GM18520 (cell line): ENCODE measurements at regions not wholly inside any gene's neighbourhood (a gene's known extent, or its start where the extent isn't known, plus 50 kb on each side); places are given as distances from the start of the nearest gene placed in this dataset.
"Not testable (repeated sequence)": the region's sequence is repeated elsewhere in the genome, so short reads cannot be mapped to it uniquely, and the experiment has no call there.

Experiments used
- ATAC-seq: cut with Tn5 transposase; IDR thresholded peaks from one replicate; pipeline ENCODE4 v1.9.1; 2021; ENCODE audit not compliant: unreplicated experiment

DNA sequence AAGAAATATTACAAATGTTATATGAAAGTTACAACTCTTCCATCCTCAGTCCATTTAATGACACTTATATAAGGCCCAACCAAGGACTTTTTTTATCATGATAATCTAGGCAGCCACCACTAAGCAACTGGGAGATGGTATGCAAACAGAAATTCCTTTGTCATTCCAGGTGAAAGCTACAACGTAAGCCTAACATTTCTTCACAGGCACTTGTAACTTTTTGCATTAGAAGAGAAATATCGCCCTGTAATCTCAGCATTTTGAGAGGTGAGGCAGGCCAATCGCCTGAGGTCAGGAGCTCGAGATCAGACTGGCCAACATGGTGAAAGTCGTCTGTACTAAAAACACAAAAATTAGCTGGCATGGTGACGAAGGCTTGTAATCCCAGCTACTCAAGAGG lies 581.2 kb upstream of the SLC8A1 start:
- no peak for ATAC-seq

DNA sequence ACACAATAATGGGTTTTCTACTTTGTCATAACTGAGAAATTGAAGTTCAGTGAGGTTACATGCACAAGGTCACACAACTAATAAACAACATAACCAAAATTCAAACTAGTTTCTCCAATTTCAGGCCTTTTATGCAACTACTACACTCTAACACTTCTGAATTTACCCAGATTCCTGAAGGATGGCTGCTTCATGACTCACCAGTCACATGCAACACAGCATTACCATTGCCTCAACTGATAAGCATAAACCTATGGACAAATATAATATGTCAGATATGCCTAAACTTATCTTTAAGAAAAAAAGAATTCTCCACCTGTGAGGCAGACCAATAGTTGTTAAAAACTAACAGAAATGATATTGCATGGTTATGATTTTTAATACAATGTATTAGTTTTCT lies 586.5 kb upstream of the SLC8A1 start:
- ATAC-seq, result no peak

DNA sequence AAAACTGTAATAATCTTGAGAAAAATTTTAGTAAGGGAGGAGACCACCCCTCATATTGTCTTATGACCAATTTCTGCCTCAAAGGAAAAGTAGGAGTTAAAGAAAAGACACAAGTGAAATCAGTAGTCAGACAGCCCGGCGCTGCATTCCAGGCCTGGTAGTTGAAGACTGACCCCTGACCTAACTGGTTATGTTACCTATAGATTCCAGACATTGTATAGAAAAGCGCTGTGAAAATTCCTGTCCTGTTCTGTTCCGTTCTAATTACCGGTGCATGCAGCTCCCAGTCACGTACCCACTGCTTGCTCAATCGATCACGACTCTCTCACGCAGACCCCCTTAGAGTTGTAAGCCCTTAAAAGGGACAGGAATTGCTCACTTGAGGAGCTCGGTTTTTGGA lies 587.9 kb upstream of the SLC8A1 start:
- ATAC-seq, result not testable (repeated sequence)

DNA sequence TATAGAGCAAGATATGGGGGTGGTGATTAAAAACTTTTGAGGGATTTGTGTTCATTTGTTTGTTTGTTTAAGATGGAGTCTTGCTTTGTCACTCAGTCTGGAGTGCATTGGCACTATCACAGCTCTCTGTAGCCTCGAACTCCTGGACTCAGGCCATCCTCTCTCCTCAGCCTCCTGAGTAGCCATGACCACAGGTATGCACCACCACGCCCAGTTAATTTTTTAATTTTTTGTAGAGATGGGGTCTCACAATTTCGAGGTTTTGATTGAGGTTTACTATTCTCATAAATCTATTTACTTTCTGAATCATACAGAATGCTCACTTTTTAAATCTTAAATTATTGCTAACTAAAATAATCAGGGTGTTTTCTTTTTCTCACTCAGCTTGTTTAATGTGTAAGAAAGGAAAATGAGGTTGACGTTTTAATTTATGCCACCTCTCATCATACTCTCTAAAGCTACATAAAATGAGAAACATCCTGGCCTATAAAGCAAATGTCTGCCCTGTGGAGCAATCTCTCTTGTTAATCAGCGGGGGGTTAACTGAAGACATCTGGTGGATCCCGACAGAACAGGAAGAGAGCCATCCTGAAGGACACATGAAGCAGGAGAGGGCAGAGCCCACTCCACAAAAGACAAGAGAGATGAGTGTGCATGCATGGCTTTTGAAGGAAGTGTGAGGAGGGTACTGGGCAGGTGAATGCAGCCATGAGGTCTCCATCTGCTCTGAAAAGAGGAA lies 589.1 kb upstream of the SLC8A1 start:
- no peak for ATAC-seq

DNA sequence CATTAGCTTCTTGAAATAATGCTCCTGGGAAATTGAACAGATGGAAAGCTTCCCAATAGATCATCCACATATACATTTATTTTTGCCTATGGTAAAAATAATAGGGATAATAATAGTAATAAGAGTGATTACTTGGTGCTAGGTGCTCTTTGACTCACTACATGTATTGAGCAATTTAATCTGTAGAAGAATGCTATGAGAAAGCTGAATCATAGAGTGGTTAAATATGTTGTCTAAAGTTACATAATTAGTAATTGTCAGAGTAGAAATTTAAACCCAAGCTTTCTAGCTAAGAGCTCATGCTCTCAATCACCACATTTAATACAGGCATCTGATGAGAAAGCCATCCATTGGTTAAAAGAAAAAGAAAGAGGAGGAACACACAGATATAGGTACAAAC lies 590.5 kb upstream of the SLC8A1 start:
- no peak for ATAC-seq

DNA sequence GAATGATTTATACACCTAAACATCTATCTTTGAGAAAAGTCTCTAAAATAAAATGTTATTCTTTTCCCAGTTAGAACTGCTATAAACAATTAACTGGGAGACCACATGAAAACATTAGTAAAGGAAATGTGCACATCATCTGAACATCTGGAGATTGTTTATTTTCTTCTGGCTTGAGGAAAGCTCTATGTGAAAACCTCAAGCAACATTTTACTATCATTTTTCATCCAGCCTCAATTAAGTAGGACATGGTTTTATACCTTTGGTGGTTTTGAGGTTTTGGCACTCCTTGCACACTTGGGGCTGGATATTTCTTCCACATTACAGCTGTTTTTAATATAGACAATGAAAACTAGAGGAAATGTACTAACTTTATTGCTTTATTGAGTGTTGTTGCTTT lies 609.5 kb upstream of the SLC8A1 start:
- ATAC-seq, result no peak

DNA sequence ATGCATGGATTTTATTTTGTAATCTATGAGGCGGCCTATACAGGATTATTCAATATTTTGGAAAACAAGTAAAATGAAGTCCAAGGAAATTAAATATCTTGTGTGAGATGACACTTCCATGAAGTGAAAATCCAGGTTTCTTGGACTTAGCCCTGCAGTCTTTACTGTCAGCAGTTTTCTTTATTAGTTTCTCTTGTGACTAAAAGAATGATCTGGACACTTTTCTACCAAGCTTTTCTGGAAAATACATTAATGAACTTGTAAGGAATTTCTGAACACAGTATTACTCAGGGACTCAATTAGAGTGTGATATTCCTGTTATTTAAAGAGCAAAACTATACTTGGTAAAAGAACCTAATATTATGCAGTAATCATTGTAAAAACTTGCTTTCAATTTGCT lies 610.4 kb upstream of the SLC8A1 start:
- ATAC-seq, result no peak

DNA sequence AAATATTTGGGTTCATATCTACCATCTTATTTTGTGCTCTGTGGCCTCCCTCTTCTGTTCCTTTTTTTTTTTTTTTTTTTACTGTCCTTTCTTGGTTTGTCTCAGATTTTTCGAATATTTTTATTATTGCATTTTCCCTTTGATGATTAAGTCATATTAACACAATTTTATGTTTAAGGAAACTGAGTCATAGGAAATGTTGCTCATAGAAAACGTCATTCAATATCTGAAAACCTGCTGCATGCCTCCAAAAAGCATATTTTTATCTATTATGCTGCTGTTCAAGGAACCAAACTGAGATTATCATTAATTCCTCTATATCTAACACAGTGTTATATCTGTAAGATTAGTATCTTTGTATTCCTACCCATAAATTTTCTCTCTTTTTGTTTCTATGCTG lies 614.3 kb upstream of the SLC8A1 start:
- no peak for ATAC-seq

DNA sequence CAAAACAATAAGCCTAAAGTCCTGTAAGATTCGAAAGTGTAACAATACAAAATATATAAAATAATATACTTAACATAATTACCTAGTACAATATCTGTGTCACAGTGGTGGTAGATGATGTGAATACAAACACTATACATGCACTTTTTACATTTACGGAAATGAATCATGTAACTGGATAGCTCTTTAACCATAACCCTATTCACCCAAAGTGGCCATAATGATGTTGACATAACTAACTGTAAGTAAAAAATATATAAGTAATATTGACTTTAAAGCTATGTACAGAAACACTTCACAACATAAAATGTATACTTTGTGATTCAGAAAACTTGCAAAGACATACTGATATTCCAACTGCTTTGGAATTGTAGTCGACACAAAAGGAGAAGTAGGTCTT lies 616.9 kb upstream of the SLC8A1 start:
- no peak for ATAC-seq

DNA sequence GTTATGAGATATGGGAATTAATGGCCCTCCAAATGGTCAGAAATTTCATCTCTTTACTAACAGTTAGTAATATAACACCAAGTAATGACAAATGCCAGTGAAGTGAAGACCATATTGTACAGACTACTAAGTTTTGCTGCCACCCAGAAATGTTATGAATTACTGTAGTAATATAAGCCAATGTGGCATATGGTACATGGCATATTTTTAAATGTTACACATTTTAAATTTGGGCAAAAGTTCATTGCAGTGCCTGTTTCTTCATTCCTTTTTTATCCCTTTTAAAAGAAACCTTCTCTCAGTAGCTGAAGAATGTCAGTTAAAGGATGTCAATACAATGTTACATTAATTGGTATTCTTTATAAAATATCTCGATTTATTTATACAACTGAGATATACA lies 626.5 kb upstream of the SLC8A1 start:
- no peak for ATAC-seq

DNA sequence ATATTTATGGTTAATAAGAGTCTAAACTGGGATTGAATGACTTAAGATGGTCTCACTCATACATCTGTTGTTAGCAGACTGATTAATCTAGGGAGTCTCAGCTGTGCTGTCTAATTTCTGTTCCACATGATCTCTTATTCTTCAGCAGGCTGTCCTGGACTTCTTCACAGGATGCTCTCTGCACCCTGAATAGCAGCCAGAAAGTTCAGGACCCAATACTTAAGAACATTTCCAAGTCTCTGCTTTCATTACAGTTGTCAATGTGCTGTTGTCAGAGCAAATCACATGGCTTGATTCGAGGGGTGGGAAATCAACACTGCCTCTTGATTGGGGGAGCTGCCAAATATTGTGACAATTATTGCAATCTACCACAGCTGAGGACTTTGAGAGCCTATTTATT lies 627.1 kb upstream of the SLC8A1 start:
- ATAC-seq, result no peak

DNA sequence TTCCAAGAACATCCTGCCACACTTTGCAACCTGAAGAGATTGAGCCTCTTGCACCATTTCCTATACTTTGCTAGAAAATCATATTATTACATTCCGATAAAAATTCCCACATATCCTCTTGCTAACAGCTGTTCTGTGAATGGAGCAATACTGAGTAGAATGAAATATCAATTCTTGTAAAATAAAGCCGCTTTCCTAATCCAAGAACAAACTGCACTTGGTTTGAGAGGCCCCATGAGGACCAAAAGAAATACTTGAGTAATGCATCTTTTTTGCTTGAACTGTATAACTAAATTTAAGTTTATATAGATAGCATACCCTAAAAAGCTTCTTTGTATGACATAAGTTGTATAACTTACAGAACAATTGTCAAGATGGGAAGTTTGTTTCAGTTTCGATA lies 632.4 kb upstream of the SLC8A1 start:
- ATAC-seq, result no peak

DNA sequence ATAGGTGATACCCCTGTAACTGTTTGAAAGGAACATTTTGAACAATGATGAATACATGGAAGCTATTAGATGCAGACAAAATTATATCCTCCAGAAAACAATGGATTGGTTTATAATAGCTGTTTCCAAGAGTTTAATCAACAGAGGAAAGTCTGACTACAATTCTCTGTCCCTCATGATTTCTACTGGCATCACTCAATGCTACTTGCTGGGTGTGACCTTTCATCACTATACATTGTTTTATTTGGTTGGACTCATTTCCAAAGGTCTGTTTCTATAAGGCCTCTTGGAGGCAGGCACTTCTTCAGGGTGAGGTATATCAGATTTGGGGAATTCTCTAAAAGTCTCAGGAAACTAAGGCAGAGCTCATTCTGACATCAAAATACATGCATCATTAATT lies 636.1 kb upstream of the SLC8A1 start:
- ATAC-seq, result no peak

DNA sequence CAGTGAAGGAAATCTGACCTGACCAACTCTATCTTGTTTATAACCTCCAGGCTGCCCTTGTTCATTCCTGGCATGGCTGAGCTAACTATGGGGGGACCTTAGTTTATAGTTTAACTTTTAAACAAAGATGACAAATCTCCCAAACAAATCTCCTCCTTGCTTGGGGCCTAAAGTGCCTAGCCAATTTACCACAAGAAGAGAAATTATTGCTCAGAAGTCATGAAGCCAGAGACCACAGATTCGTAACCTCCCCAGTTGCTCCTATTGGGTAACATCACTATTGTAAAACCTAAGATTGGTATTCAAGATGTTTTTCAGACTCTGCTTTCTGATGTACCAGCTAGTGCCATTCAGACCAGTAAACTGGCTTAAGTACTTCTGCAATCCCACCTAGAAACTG lies 649.4 kb upstream of the SLC8A1 start:
- no peak for ATAC-seq

DNA sequence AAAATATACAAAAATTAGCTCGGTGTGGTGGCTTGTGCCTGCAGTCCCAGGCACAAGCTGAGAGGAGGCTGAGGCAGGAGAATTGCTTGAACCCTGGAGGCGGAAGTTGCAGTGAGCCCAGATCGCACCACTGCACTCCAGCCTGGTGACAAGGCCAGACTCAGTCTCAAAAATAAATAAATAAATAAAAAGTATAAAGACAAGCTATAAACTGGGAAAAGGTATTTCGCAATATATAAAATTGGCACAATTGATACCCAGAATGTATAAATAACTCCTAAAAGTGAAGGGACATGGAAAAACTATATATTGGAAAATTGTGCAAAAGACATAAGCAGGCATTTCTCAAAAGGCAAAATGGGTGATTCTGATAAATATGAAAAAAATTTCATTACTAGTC lies 657.9 kb upstream of the SLC8A1 start:
- no peak for ATAC-seq

DNA sequence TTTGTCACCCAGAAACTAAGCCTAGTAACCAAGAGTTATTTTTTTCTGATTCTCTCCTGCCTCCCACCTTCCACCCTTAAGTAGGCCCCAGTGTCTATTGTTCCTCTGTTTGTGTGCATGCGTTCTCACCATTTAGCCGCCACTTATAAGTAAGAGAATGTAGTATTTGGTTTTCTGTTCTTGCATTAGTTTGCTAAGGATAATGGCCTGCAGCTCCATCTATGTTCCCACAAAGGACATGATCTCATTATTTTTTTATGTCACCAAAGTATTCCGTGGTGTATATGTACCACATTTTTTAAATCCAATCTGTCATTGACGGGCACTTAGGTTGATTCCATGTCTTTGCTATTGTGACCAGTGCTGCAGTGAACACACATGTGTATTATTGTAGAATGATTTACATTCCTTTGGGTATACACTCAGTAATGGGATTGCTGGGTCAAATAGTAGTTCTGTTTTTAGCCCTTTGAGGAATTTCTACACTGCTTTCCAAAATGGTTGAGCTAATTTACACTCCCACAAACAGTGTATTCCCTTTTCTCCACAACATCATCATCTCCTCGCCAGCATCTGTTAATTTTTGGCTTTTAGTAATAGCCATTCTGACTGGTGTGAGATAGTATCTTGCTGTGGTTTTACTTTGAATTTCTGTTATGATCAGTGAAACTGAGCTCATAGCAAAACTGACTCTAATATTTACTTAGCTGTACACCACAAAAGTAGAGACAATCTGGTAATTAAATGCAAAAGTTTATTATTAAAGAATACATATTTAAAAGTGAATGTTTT lies 660.1 kb upstream of the SLC8A1 start:
- ATAC-seq, result no peak

DNA sequence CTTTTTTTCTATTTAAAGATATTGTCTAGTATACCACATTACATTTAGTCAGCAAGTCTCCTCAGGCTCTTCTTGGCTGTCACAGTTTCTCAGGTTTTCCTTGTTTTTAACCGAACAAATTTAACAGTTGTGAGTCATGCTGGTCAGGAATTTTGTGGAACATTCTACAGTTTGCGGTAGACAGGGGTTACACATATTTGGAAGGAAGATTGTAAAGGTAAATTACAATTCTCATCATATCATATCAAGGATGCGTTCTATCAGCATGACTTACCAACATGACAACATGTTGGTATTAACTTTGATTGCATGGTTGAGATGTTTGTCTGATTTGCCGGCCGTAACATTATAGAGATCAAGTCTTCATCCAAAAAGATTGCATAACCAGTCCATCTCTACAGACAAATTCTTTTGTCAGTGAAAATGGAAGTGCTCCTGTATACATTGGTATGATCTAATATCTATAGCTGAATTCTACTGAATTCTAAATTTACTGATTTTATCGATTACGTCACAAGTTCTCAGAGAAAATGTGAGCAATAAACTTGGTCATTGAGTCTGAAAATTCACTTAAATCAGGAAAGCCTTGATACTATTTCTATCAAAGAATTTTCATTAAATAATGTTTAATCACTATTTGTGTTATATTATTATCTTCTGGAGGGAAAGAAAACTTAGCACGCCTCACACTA lies 664.4 kb upstream of the SLC8A1 start:
- no peak for ATAC-seq

DNA sequence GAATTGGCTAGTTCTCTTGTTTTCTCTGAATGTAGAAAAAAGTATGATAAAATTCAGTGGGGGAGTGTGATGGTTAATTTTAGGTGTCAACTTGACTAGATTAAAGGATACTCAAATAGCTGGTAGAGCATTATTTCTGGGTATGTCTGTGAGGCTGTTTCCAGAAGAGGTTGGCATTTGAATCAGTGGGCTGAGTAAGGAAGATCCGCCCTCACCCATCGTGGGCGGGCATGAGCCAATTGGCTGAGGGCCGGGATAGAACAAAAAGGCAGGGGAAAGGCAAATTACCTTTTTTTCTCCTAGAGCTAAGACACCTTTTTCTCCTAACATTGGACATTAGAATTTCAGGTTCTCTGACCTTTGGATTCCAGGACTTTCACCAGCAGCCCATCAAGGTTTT lies 667.6 kb upstream of the SLC8A1 start:
- no peak for ATAC-seq

DNA sequence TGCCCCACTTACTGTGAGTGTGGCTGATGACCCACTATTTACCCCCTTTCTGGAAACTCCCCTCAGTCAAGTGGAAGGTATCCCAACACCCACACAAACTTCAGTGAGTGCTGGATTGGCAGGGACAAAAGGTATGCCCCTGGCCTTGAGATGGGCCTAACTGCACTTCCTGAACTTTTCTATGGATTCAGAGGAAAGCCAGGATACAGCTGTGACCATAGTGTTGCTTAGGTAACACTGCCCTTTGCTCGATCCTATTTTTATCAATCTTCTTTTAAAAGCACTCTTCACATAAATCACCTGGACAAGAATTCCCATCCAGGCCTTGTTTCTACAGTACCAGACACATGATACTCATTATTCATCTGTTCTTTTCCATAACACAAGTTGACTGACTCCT lies 671.5 kb upstream of the SLC8A1 start:
- no peak for ATAC-seq

DNA sequence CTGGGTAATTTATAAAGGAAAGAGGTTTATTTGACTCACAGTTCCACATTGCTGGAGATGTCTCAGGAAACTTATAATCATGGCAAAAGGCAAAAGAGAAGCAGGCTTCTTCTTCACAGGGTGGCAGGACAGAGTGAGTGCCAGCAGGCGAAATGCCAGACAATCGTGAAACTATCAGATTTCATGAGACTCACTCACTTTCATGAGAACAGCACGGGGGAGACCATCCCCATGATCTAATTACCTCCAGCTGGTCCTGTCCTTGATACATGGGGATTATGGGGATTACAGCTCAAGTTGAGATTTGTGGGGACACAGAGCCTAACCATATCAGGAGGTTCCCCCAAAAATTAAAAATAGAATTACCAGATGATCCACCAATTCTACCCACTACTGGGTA lies 675.5 kb upstream of the SLC8A1 start:
- ATAC-seq, result no peak

DNA sequence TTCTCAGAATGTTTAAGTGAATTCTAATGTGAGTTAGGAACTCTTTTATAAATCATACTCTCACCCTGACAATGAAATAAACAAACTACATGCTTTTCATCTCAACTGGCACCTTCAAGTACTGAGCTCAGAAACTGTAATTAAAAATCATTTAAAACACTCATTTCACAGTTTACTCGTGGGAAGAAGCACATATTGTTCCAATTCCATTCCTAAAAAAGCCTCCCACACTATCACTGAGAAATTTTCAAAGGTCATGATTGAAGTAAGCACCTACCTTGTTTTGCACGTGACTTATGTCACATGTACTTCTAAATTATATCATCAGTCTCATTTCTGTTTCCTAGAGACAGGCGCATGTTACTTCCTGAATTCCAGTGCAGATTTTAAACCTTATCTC lies 678.1 kb upstream of the SLC8A1 start:
- no peak for ATAC-seq

DNA sequence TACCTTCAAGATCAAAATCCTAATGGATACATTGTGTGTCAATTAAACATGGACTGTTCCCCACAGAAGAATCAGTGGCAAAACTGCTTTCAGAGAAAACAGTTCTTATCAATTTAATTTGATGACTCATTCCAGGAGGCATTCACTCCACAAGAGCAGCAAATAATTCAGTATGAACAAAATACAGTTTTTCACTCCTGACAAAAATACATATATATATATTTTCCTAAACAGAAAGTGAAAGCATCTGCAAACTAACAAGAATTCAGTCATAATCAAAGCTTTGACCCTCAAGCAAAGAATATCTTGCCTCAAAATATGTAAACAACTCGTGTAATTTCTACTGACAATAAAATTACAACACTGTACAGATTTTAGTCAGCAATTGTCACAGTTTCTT lies 685.1 kb upstream of the SLC8A1 start:
- ATAC-seq, result no peak
